Upper lobe of left lung (tissue), 6 donors: ENCODE measurements at regions not wholly inside any gene's neighbourhood (a gene's known extent, or its start where the extent isn't known, plus 50 kb on each side); places are given as distances from the start of the nearest gene placed in this dataset.

Experiments
- ATAC-seq, 2 donors: fragments of 200-7000 bp; cut with Tn5 transposase; one replicate each; pipeline ENCODE4 v1.9.1; 2022; ENCODE audit warnings: mild to moderate bottlenecking in 2 of 2, moderate library complexity in 2 of 2; ENCODE audit not compliant: low FRiP score in 2 of 2
- DNase-seq, 2 donors: peaks; one replicate each; pipeline ENCODE4 v3.0.0-alpha.2; 2019 to 2020
- H3K27ac ChIP-seq, 4 donors: fragments of 200-600 bp; sonication (generic); one replicate each; pipeline ENCODE4 v1.5.1; 2016 to 2019
- H3K27me3 ChIP-seq, 4 donors: fragments of 200-600 bp; sonication (generic); one replicate each; pipeline ENCODE4 v1.5.1; 2017 to 2019
- H3K36me3 ChIP-seq, 4 donors: fragments of 200-600 bp; sonication (generic); one replicate each; pipeline ENCODE4 v1.5.1; 2016 to 2019
- H3K4me1 ChIP-seq, 4 donors: fragments of 200-600 bp; sonication (generic); one replicate each; pipeline ENCODE4 v1.5.1; 2018 to 2019
- H3K4me3 ChIP-seq, 4 donors: fragments of 200-600 bp; sonication (generic); one replicate each; pipeline ENCODE4 v1.5.1; 2017 to 2019; ENCODE audit warnings: mild to moderate bottlenecking in 2 of 4, moderate library complexity in 1 of 4
- H3K9me3 ChIP-seq, 4 donors: fragments of 200-600 bp; sonication (generic); one replicate each; pipeline ENCODE4 v1.5.1; 2018 to 2019
- CTCF ChIP-seq, 6 experiments: fragments of 450-650 bp in 4 of 6; fragments of 200-600 bp in 2 of 6; sonication (generic) in 2 of 6; IDR thresholded peaks; one replicate each; pipeline ENCODE4 v1.5.1; 2016 to 2019; ENCODE audit warnings: antibody characterized with exemption in 6 of 6
- EP300 ChIP-seq, 4 donors: sonication (generic); formaldehyde crosslinking; IDR thresholded peaks; one replicate each; pipeline ENCODE4 v1.5.1; 2017; ENCODE audit warnings: antibody characterized with exemption in 4 of 4, control low read depth in 2 of 4
- POLR2A ChIP-seq, 4 donors: fragments of 450-650 bp; IDR thresholded peaks; one replicate each; pipeline ENCODE4 v1.5.1; 2016 to 2017; ENCODE audit warnings: antibody characterized with exemption in 4 of 4, mild to moderate bottlenecking in 2 of 4
- POLR2AphosphoS5 ChIP-seq, 2 donors: sonication (generic); formaldehyde crosslinking; IDR thresholded peaks; one replicate each; pipeline ENCODE4 v1.5.1; 2017; ENCODE audit warnings: antibody characterized with exemption in 2 of 2
- WGBS, 2 donors: methylation state at CpG; one replicate each; pipeline ENCODE4 v1.1.5; 2017 to 2018; 5-methylcytosine and 5-hydroxymethylcytosine counted together
- donor health status: DM: no; HTN: no; CAD: no; lungs with moderate emphysema.
- donor health status: DM: no; HTN: yes; CAD: no; lungs with severe emphysema.

- H3K36me3 ChIP-seq = no peaks in the 10 kb centered on the region
- 62 to 70% methylated on average over 5 of the region's 5 CpGs for WGBS, 2 donors
- ATAC-seq (no peak), DNase-seq (no peak)
- TF ChIP-seq POLR2A (IDR thresholded peaks at IDR 0.05) = no peak
- no peak for TF ChIP-seq POLR2AphosphoS5 (IDR thresholded peaks at IDR 0.05)
- no peak for TF ChIP-seq EP300 (IDR thresholded peaks at IDR 0.05)
- no peak for TF ChIP-seq CTCF (IDR thresholded peaks at IDR 0.05)
- H3K9me3 ChIP-seq = no peaks in the 10 kb centered on the region
- no peaks in the 10 kb centered on the region for H3K4me1 ChIP-seq
- H3K4me3 ChIP-seq = no peak overlapping the region
- no peaks in the 10 kb centered on the region for H3K27me3 ChIP-seq
- no peak overlapping the region for H3K27ac ChIP-seq
Observed at GRCh38 chr14:54275997-54276725, 120.6 kb upstream of the CDKN3 start.

- 47 to 60% methylated on average over 2 of the region's 2 CpGs for WGBS, 2 donors
- no peak overlapping the region for H3K4me3 ChIP-seq
- no peak for DNase-seq
- H3K27me3 ChIP-seq = no peaks in the 10 kb centered on the region
- no peak overlapping the region for H3K27ac ChIP-seq
- TF ChIP-seq POLR2A (IDR thresholded peaks at IDR 0.05) = no peak
- no peak for TF ChIP-seq CTCF (IDR thresholded peaks at IDR 0.05)
- no peak for TF ChIP-seq EP300 (IDR thresholded peaks at IDR 0.05)
- TF ChIP-seq POLR2AphosphoS5 (IDR thresholded peaks at IDR 0.05) = no peak
- no peaks in the 10 kb centered on the region for H3K4me1 ChIP-seq
- no peak for ATAC-seq
- no peaks in the 10 kb centered on the region for H3K36me3 ChIP-seq
- H3K9me3 ChIP-seq = no peaks in the 10 kb centered on the region
Observed at GRCh38 chr14:54278087-54278486, 118.7 kb upstream of the CDKN3 start.

- Histone ChIP-seq H3K27ac (no peak overlapping the region), H3K4me3 (no peak overlapping the region), H3K9me3 (no peaks in the 10 kb centered on the region), H3K4me1 (no peaks in the 10 kb centered on the region), H3K36me3 (no peaks in the 10 kb centered on the region), H3K27me3 (no peaks in the 10 kb centered on the region)
- DNase-seq (no peak), ATAC-seq (peak in 1 of 2 donors; percentile 54)
- TF ChIP-seq POLR2AphosphoS5 (IDR thresholded peaks at IDR 0.05) (no peak), CTCF (IDR thresholded peaks at IDR 0.05) (no peak), POLR2A (IDR thresholded peaks at IDR 0.05) (no peak), EP300 (IDR thresholded peaks at IDR 0.05) (no peak)
- 89 to 92% methylated on average over 7 of the region's 7 CpGs for WGBS, 2 donors
Observed at GRCh38 chr14:54278665-54279295, 118.0 kb upstream of the CDKN3 start.

- Histone ChIP-seq H3K9me3 (no peaks in the 10 kb centered on the region), H3K27ac (no peak overlapping the region), H3K4me1 (no peaks in the 10 kb centered on the region), H3K27me3 (no peaks in the 10 kb centered on the region), H3K4me3 (no peak overlapping the region), H3K36me3 (no peaks in the 10 kb centered on the region)
- WGBS, 2 donors = 78% methylated on average over 2 of the region's 2 CpGs; no CpG with 5 or more reads in 1 of the 2 donors
- no peak for ATAC-seq
- TF ChIP-seq POLR2A (IDR thresholded peaks at IDR 0.05) = no peak
- TF ChIP-seq EP300 (IDR thresholded peaks at IDR 0.05) = no peak
- TF ChIP-seq CTCF (IDR thresholded peaks at IDR 0.05) = no peak
- no peak for TF ChIP-seq POLR2AphosphoS5 (IDR thresholded peaks at IDR 0.05)
- peak in 1 of 2 donors; percentile 36 for DNase-seq
Observed at GRCh38 chr14:54282849-54283248, 114.0 kb upstream of the CDKN3 start.
